Astrocyte (in vitro differentiated cells and primary cell): ENCODE measurements at regions not wholly inside any gene's neighbourhood (a gene's known extent, or its start where the extent isn't known, plus 50 kb on each side); places are given as distances from the start of the nearest gene placed in this dataset.

Source experiments
- CTCF ChIP-seq: IDR thresholded peaks from 2 replicates; pipeline ENCODE4 v1.5.1; 2011; ENCODE audit warnings: low read depth, mild to moderate bottlenecking, inconsistent platforms, low read length, moderate library complexity; ENCODE audit not compliant: insufficient read depth
- EZH2 ChIP-seq: IDR thresholded peaks from 2 replicates; pipeline ENCODE4 v1.6.1; 2012; ENCODE audit warnings: mild to moderate bottlenecking, low read length, inconsistent platforms; ENCODE audit not compliant: insufficient read depth

GRCh38 chr7:91408388-91409154 lies 144.3 kb downstream of the FZD1 start:
- TF ChIP-seq CTCF (no peak), EZH2 (no peak)
